Fibroblast of mammary gland (primary cell): ENCODE measurements at regions not wholly inside any gene's neighbourhood (a gene's known extent, or its start where the extent isn't known, plus 50 kb on each side); places are given as distances from the start of the nearest gene placed in this dataset.

ENCODE experiments used
- DNase-seq: peaks from one replicate; pipeline ENCODE4 v3.0.0-alpha.2; 2010; ENCODE audit warnings: low read depth
- H3K4me3 ChIP-seq: 2 replicates; pipeline ENCODE4 v1.5.1; 2011; ENCODE audit warnings: low read depth, mild to moderate bottlenecking, low read length, moderate library complexity; ENCODE audit not compliant: control insufficient read depth
- TF ChIP-seq, protein P1 (sequence below): conservative IDR thresholded peaks from 2 replicates; pipeline ENCODE4 v1.5.1; 2011; ENCODE audit warnings: low read depth, low read length, inconsistent platforms; ENCODE audit not compliant: control insufficient read depth, insufficient read depth

DNA sequence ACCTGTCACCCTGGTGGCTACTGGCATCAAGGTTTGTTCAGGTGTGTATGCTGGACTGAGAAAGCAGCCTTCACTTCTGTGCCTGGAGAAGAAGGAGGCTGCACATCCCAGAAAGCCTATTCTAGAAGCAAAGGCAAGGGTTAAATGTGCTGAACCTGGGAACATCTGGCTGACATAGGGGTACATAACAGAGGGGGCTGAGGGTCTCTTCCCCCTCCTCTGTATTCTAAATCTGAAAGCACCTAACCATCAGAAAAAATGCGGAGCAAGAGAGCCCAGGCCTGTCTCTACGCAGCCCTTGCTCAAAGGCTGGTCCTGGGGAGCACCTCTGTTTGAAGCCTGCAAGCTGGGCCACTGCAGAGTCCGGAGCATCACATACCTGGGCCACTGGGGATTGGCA, 53.2 kb upstream of the FSTL4 start:
- no peak for DNase-seq
- no peak overlapping the region for H3K4me3 ChIP-seq
- TF ChIP-seq, protein P1, sequence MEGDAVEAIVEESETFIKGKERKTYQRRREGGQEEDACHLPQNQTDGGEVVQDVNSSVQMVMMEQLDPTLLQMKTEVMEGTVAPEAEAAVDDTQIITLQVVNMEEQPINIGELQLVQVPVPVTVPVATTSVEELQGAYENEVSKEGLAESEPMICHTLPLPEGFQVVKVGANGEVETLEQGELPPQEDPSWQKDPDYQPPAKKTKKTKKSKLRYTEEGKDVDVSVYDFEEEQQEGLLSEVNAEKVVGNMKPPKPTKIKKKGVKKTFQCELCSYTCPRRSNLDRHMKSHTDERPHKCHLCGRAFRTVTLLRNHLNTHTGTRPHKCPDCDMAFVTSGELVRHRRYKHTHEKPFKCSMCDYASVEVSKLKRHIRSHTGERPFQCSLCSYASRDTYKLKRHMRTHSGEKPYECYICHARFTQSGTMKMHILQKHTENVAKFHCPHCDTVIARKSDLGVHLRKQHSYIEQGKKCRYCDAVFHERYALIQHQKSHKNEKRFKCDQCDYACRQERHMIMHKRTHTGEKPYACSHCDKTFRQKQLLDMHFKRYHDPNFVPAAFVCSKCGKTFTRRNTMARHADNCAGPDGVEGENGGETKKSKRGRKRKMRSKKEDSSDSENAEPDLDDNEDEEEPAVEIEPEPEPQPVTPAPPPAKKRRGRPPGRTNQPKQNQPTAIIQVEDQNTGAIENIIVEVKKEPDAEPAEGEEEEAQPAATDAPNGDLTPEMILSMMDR = no peak

- no peak overlapping the region for H3K4me3 ChIP-seq
- peak; percentile 59 for DNase-seq
- TF ChIP-seq, protein P1 = no peak
These were observed 52.1 kb upstream of the FSTL4 start for GRCh38 chr5:133664422-133664821.

DNA sequence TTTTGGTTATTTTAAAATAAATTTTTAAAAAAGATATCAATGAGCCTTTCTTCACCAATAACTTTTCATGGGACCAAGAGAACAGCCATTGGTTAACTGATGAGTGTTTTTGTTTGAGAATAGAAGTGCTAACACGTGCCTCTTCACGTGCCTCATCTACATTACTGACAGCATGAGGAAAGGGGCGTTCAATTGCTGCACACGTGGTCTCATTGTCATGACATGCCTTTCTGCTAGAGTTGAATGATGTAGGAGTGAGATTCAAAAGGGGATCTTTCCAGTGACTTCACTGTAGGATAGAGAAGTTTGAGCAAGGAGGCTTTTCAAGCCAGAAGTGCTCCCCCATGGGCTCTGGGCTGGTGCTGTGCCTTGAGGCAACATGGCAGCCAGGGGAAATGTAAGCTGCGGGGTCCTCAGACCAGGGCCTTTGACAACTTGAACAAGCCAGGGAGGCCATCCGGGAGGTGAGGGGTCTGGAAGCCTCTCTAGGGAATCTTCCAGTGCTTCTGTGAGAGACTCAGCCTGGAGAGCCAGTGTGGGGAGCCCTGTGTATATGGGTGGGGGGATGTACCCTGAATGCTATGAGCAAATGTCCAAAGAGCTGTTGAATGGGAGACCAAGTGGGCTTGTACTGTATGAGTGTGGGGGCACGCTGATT, 51.2 kb upstream of the FSTL4 start:
- H3K4me3 ChIP-seq = no peak overlapping the region
- TF ChIP-seq, protein P1 = no peak
- DNase-seq = no peak

- no peak for DNase-seq
- H3K4me3 ChIP-seq = no peak overlapping the region
- TF ChIP-seq, protein P1 = no peak
These were observed 50.2 kb upstream of the FSTL4 start for GRCh38 chr5:133662578-133662977.
